ENCODE measurements at regions not wholly inside any gene's neighbourhood (a gene's known extent, or its start where the extent isn't known, plus 50 kb on each side); places are given as distances from the start of the nearest gene placed in this dataset.

DNA sequence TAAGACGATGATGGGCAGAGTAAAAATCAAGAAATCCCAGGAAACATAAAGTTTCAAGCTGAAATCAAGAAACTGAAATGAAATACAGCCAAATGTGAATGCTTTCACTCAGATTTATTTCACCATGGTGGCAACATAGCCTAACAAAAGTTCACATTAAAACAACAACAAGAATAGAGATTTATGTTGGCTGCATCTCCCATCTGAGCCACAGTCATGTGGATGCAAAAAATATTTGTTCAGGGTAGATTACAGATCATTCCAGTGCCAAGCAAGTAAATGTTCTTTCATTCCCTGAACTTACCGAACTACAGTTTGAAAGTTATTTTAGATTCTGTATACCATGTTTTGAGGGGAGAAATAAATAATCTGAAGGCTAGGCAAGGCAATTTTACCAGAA is 159.9 kb upstream of the TMTC1 start:
- H3K4me3 Mint-ChIP-seq: no peak overlapping the region
- H3K27ac Mint-ChIP-seq: no peak overlapping the region
- no peaks in the 10 kb centered on the region for H3K36me3 Mint-ChIP-seq
- ChIA-PET POLR2A (ENCODE audit: partially characterized antibody) (no interaction called here), CTCF (ENCODE audit: partially characterized antibody) (no interaction called here)
- H3K27me3 Mint-ChIP-seq: no peaks in the 10 kb centered on the region
- Histone ChIP-seq H3K27ac (ENCODE audit: low read depth, low read length) (no peak overlapping the region), H3K27me3 (ENCODE audit: insufficient read depth, low read length) (no peaks in the 10 kb centered on the region), H3K36me3 (ENCODE audit: insufficient read depth, low read length) (no peaks in the 10 kb centered on the region), H3K9me3 (ENCODE audit: control insufficient read depth in 1 of 2, low read length in 2 of 2) (no peaks in the 10 kb centered on the region), H3K4me1 (ENCODE audit: insufficient read depth, low read length) (no peaks in the 10 kb centered on the region), H3K4me3 (ENCODE audit: low read length in 2 of 2) (no peak overlapping the region)
- intact Hi-C loops (cut with micrococcal nuclease): no loop called here
- DNase-seq: no peak
- H3K4me1 Mint-ChIP-seq: no peaks in the 10 kb centered on the region
- peaks cover 0 to 7% (median 1%) of the 10 kb centered on the region in 8 donors for H3K9me3 Mint-ChIP-seq

DNA sequence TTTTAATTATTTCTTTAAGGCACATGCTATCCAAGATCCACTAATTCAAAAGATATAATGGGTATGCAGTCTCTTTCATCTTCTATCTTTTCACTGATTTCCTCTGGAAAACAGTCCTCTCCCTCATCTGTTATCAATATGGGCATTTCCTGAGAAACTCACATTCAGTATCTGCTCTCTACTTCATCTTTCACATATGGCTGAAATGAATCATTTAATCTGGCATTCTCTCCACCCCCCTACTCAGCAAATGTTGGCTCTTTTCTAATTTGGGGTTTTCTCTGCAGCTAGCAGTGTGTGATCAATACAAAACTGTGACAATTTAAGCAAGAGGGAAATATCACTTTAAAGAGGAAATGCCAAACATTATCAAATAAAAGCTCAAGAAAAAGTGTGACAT is 157.1 kb upstream of the TMTC1 start:
- Mint-ChIP-seq H3K4me3 (no peak overlapping the region), H3K36me3 (no peaks in the 10 kb centered on the region), H3K9me3 (peaks cover 0 to 3% (median 1%) of the 10 kb centered on the region in 8 donors), H3K27me3 (no peaks in the 10 kb centered on the region), H3K27ac (no peak overlapping the region), H3K4me1 (no peaks in the 10 kb centered on the region)
- intact Hi-C loops (cut with micrococcal nuclease): no loop called here
- ChIA-PET POLR2A (ENCODE audit: partially characterized antibody) (no interaction called here), CTCF (ENCODE audit: partially characterized antibody) (no interaction called here)
- Histone ChIP-seq H3K4me1 (ENCODE audit: insufficient read depth, low read length) (no peaks in the 10 kb centered on the region), H3K27ac (ENCODE audit: low read depth, low read length) (no peak overlapping the region), H3K4me3 (ENCODE audit: low read length in 2 of 2) (no peak overlapping the region), H3K36me3 (ENCODE audit: insufficient read depth, low read length) (no peaks in the 10 kb centered on the region), H3K9me3 (ENCODE audit: control insufficient read depth in 1 of 2, low read length in 2 of 2) (no peaks in the 10 kb centered on the region), H3K27me3 (ENCODE audit: insufficient read depth, low read length) (no peaks in the 10 kb centered on the region)
- DNase-seq: no peak

DNA sequence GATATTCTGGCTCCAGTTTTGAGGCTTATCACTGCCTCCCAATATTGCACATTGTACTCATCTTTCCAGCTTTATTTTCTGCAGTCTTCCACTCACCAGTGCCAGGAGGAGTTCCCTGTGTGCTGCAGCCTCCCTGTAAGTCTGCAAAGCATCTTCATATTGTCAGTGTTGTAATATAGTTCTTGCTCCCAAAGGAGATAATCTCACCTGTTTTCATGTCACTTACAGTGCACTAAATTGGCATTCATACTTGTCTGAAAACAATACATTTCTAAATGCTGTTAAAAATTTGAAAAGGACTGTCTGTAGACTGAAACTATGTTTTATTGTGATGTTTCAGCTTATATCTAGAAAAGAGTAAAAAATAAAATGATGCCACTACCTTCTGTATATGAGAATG is 146.8 kb upstream of the TMTC1 start:
- Mint-ChIP-seq H3K9me3 (peaks cover 0 to 2% (median 0%) of the 10 kb centered on the region in 8 donors), H3K36me3 (no peaks in the 10 kb centered on the region), H3K4me1 (no peaks in the 10 kb centered on the region), H3K4me3 (no peak overlapping the region), H3K27me3 (no peaks in the 10 kb centered on the region), H3K27ac (no peak overlapping the region)
- Histone ChIP-seq H3K27ac (ENCODE audit: low read depth, low read length) (no peak overlapping the region), H3K27me3 (ENCODE audit: insufficient read depth, low read length) (no peaks in the 10 kb centered on the region), H3K4me1 (ENCODE audit: insufficient read depth, low read length) (no peaks in the 10 kb centered on the region), H3K4me3 (ENCODE audit: low read length in 2 of 2) (no peak overlapping the region), H3K9me3 (ENCODE audit: control insufficient read depth in 1 of 2, low read length in 2 of 2) (no peaks in the 10 kb centered on the region), H3K36me3 (ENCODE audit: insufficient read depth, low read length) (no peaks in the 10 kb centered on the region)
- intact Hi-C loops (cut with micrococcal nuclease): no loop called here
- CTCF ChIA-PET (ENCODE audit: partially characterized antibody): no interaction called here
- no peak for DNase-seq
- POLR2A ChIA-PET (ENCODE audit: partially characterized antibody): no interaction called here

DNA sequence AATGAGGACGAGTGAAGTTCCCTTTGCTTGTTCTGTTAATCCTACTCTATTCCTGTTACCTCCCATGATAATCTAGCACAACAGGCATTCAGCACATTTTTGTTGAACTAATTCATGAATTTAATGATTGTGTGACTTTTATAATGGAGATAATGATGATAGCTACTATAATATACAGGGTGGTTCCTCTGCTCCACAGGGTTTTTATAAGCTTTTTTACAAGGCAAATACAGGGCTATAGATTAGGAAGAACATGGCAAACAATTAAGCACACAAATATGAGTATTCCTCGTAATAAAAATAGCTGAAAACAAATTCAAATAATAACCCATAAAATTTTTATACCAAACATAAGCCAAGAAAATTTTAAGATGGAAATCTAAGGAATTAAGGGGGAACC is 145.6 kb upstream of the TMTC1 start:
- no peaks in the 10 kb centered on the region for H3K36me3 Mint-ChIP-seq
- no peak for DNase-seq
- no peak overlapping the region for H3K4me3 Mint-ChIP-seq
- H3K4me1 Mint-ChIP-seq: no peaks in the 10 kb centered on the region
- Histone ChIP-seq H3K4me1 (ENCODE audit: insufficient read depth, low read length) (no peaks in the 10 kb centered on the region), H3K27me3 (ENCODE audit: insufficient read depth, low read length) (no peaks in the 10 kb centered on the region), H3K27ac (ENCODE audit: low read depth, low read length) (no peak overlapping the region), H3K36me3 (ENCODE audit: insufficient read depth, low read length) (no peaks in the 10 kb centered on the region), H3K9me3 (ENCODE audit: control insufficient read depth in 1 of 2, low read length in 2 of 2) (no peaks in the 10 kb centered on the region), H3K4me3 (ENCODE audit: low read length in 2 of 2) (no peak overlapping the region)
- H3K27ac Mint-ChIP-seq: no peak overlapping the region
- peaks cover 0 to 2% (median 0%) of the 10 kb centered on the region in 8 donors for H3K9me3 Mint-ChIP-seq
- ChIA-PET POLR2A (ENCODE audit: partially characterized antibody) (no interaction called here), CTCF (ENCODE audit: partially characterized antibody) (no interaction called here)
- no peaks in the 10 kb centered on the region for H3K27me3 Mint-ChIP-seq
- intact Hi-C loops (cut with micrococcal nuclease): no loop called here

DNA sequence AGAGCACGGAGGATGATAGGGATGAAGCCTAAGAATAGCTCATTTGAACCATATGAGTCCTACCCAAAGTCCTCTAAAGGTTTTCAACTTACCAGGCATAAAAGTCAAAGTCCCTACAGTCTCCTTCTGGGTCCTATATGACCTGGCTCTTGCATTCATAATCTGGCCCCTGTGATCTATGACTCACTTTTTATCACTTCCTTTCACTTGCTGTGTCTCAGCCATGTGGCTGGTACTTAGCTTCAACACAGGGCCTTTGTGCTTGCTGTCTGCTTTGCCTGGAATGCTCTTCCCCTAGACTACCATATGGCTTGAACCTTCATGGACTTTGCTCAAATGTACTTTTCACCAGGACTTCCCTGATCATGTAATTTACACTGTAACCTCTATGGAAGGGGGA is 137.6 kb upstream of the TMTC1 start:
- CTCF ChIA-PET (ENCODE audit: partially characterized antibody): no interaction called here
- DNase-seq: no peak
- intact Hi-C loops (cut with micrococcal nuclease): no loop called here
- H3K4me1 Mint-ChIP-seq: no peaks in the 10 kb centered on the region
- H3K36me3 Mint-ChIP-seq: no peaks in the 10 kb centered on the region
- Histone ChIP-seq H3K27me3 (ENCODE audit: insufficient read depth, low read length) (no peaks in the 10 kb centered on the region), H3K36me3 (ENCODE audit: insufficient read depth, low read length) (no peaks in the 10 kb centered on the region), H3K4me1 (ENCODE audit: insufficient read depth, low read length) (no peaks in the 10 kb centered on the region), H3K9me3 (ENCODE audit: control insufficient read depth in 1 of 2, low read length in 2 of 2) (no peaks in the 10 kb centered on the region), H3K27ac (ENCODE audit: low read depth, low read length) (no peak overlapping the region), H3K4me3 (ENCODE audit: low read length in 2 of 2) (no peak overlapping the region)
- H3K9me3 Mint-ChIP-seq: peaks cover 0 to 9% (median 5%) of the 10 kb centered on the region in 8 donors
- no peaks in the 10 kb centered on the region for H3K27me3 Mint-ChIP-seq
- H3K4me3 Mint-ChIP-seq: no peak overlapping the region
- no peak overlapping the region for H3K27ac Mint-ChIP-seq
- POLR2A ChIA-PET (ENCODE audit: partially characterized antibody): no interaction called here

DNA sequence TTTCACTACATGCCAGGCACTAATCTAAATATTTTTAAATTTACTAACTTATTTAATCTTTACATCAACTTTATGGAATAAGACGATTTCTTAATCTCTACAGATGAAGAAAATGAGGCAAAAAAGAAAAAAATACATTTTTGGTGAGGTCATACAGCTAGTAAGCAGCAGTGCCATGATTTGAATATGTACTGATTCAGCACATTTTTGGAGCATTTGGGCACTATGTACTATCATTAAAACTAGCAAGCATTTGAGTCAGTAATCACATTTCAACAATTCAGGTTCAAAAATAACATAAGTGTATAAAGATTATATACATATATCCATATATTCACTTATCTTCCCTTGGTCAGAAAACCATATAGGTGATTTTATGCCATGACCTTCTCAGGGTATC is 124.4 kb upstream of the TMTC1 start:
- no peaks in the 10 kb centered on the region for H3K4me1 Mint-ChIP-seq
- no peak for DNase-seq
- intact Hi-C loops (cut with micrococcal nuclease): no loop called here
- no peaks in the 10 kb centered on the region for H3K4me1 ChIP-seq (ENCODE audit: insufficient read depth, low read length)
- no peaks in the 10 kb centered on the region for H3K27me3 ChIP-seq (ENCODE audit: insufficient read depth, low read length)
- no peaks in the 10 kb centered on the region for H3K27me3 Mint-ChIP-seq
- peaks cover 0 to 19% (median 9%) of the 10 kb centered on the region in 8 donors for H3K9me3 Mint-ChIP-seq
- no peaks in the 10 kb centered on the region for H3K36me3 Mint-ChIP-seq
- no peak overlapping the region for H3K27ac Mint-ChIP-seq
- no peaks in the 10 kb centered on the region for H3K9me3 ChIP-seq (ENCODE audit: control insufficient read depth in 1 of 2, low read length in 2 of 2)
- CTCF ChIA-PET (ENCODE audit: partially characterized antibody): no interaction called here
- no peak overlapping the region for H3K4me3 Mint-ChIP-seq
- H3K27ac ChIP-seq (ENCODE audit: low read depth, low read length): no peak overlapping the region
- POLR2A ChIA-PET (ENCODE audit: partially characterized antibody): no interaction called here
- no peak overlapping the region for H3K4me3 ChIP-seq (ENCODE audit: low read length in 2 of 2)
- no peaks in the 10 kb centered on the region for H3K36me3 ChIP-seq (ENCODE audit: insufficient read depth, low read length)

DNA sequence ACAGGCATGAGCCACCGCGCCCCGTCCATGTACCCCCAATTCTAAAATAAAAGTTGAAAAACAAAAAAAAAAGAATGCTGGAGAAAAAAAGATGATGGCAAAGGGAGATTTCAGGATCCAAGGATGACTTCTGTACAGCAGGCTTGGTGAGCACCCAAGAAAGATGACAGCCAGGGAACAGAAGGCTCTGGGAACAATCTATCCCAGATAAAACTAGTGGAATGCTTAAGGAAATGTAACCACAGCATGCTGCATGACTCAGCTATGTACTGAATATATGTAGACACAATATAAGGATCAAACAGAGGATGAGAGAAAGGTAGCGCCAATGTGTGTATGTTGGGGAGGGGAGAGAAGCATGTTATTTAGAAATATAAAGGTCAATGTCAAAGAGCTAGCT is 123.7 kb upstream of the TMTC1 start:
- Mint-ChIP-seq H3K36me3 (no peaks in the 10 kb centered on the region), H3K9me3 (peaks cover 0 to 17% (median 7%) of the 10 kb centered on the region in 8 donors), H3K27ac (no peak overlapping the region), H3K4me1 (no peaks in the 10 kb centered on the region), H3K27me3 (no peaks in the 10 kb centered on the region), H3K4me3 (no peak overlapping the region)
- H3K36me3 ChIP-seq (ENCODE audit: insufficient read depth, low read length): no peaks in the 10 kb centered on the region
- no peaks in the 10 kb centered on the region for H3K27me3 ChIP-seq (ENCODE audit: insufficient read depth, low read length)
- intact Hi-C loops (cut with micrococcal nuclease): no loop called here
- POLR2A ChIA-PET (ENCODE audit: partially characterized antibody): no interaction called here
- H3K4me3 ChIP-seq (ENCODE audit: low read length in 2 of 2): no peak overlapping the region
- H3K4me1 ChIP-seq (ENCODE audit: insufficient read depth, low read length): no peaks in the 10 kb centered on the region
- H3K9me3 ChIP-seq (ENCODE audit: control insufficient read depth in 1 of 2, low read length in 2 of 2): no peaks in the 10 kb centered on the region
- no peak for DNase-seq
- CTCF ChIA-PET (ENCODE audit: partially characterized antibody): no interaction called here
- H3K27ac ChIP-seq (ENCODE audit: low read depth, low read length): no peak overlapping the region

DNA sequence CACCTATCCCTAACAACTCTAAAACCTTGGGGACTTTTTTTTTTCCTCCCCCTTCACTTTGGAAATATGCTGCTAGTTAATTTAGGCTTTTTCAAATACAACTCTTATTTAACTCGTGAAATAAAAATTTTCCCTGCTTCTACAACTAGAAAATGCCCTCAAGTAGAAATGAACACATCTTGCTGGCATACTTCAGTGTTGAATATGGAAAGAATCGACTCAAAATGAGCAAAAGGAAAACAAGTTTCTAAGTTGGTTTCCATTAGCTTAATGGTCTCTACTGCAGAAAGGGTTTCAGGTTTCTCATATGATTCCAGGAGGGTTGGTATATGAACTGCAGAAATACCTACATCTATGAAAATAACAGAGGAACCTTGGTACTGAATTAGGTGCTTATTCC is 118.3 kb upstream of the TMTC1 start:
- Histone ChIP-seq H3K36me3 (ENCODE audit: insufficient read depth, low read length) (no peaks in the 10 kb centered on the region), H3K4me3 (ENCODE audit: low read length in 2 of 2) (no peak overlapping the region), H3K4me1 (ENCODE audit: insufficient read depth, low read length) (no peaks in the 10 kb centered on the region), H3K9me3 (ENCODE audit: control insufficient read depth in 1 of 2, low read length in 2 of 2) (no peaks in the 10 kb centered on the region), H3K27me3 (ENCODE audit: insufficient read depth, low read length) (no peaks in the 10 kb centered on the region), H3K27ac (ENCODE audit: low read depth, low read length) (no peak overlapping the region)
- Mint-ChIP-seq H3K27ac (no peak overlapping the region), H3K27me3 (no peaks in the 10 kb centered on the region), H3K36me3 (no peaks in the 10 kb centered on the region), H3K9me3 (peaks cover 0 to 8% (median 1%) of the 10 kb centered on the region in 8 donors), H3K4me3 (no peak overlapping the region), H3K4me1 (no peaks in the 10 kb centered on the region)
- no peak for DNase-seq
- ChIA-PET CTCF (ENCODE audit: partially characterized antibody) (no interaction called here), POLR2A (ENCODE audit: partially characterized antibody) (no interaction called here)
- intact Hi-C loops (cut with micrococcal nuclease): no loop called here
